Activated naive CD8-positive, alpha-beta T cell treated with anti-CD3 and anti-CD28 coated beads for 36 hours (primary cell): ENCODE measurements at regions not wholly inside any gene's neighbourhood (a gene's known extent, or its start where the extent isn't known, plus 50 kb on each side); places are given as distances from the start of the nearest gene placed in this dataset.

Experiments
- DNase-seq: peaks from one replicate; pipeline ENCODE4 v3.0.0; 2021
- H3K27ac Mint-ChIP-seq: one replicate; pipeline ENCODE4 v1.8.0; 2022; ENCODE audit warnings: mild to moderate bottlenecking, moderate library complexity, mixed read lengths
- H3K27me3 Mint-ChIP-seq: one replicate; pipeline ENCODE4 v1.8.0; 2022; ENCODE audit warnings: mild to moderate bottlenecking, mixed read lengths
- H3K36me3 Mint-ChIP-seq: one replicate; pipeline ENCODE4 v1.8.0; 2021; ENCODE audit warnings: mild to moderate bottlenecking, mixed read lengths
- H3K4me1 Mint-ChIP-seq: one replicate; pipeline ENCODE4 v1.8.0; 2021; ENCODE audit warnings: mixed read lengths
- H3K4me3 Mint-ChIP-seq: one replicate; pipeline ENCODE4 v1.8.0; 2022; ENCODE audit warnings: mild to moderate bottlenecking, moderate library complexity, mixed read lengths
- H3K9me3 Mint-ChIP-seq: one replicate; pipeline ENCODE4 v1.8.0; 2022; ENCODE audit warnings: mixed read lengths

- H3K27ac Mint-ChIP-seq = no peak overlapping the region
- H3K4me3 Mint-ChIP-seq = no peak overlapping the region
- no peaks in the 10 kb centered on the region for H3K4me1 Mint-ChIP-seq
- no peak for DNase-seq
- H3K9me3 Mint-ChIP-seq = no peaks in the 10 kb centered on the region
- no peaks in the 10 kb centered on the region for H3K27me3 Mint-ChIP-seq
- no peaks in the 10 kb centered on the region for H3K36me3 Mint-ChIP-seq
Observed at GRCh38 chr18:42274488-42275137, 319.6 kb downstream of the PIK3C3 start.

DNA sequence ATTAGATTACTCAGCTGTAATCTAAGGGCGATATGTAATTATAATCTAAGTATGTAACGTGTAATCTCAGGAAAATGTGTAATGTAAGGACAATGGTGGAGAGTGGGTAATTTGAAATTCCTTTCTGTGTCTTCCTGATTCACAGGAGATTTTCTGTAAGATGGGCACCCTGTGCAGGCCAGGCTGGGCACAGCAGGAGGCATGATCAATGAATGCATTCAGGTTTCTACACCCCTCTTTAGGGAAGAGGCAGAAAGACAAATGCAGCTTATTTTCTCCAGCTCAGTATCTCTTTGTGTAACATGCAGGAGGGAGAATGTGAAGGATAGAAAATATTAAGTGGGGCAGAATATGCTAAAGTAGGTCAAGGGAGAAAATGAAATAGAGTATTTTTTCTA lies 320.1 kb downstream of the PIK3C3 start:
- no peaks in the 10 kb centered on the region for H3K4me1 Mint-ChIP-seq
- no peaks in the 10 kb centered on the region for H3K9me3 Mint-ChIP-seq
- H3K27me3 Mint-ChIP-seq = no peaks in the 10 kb centered on the region
- no peak overlapping the region for H3K4me3 Mint-ChIP-seq
- no peak for DNase-seq
- no peak overlapping the region for H3K27ac Mint-ChIP-seq
- no peaks in the 10 kb centered on the region for H3K36me3 Mint-ChIP-seq

- no peaks in the 10 kb centered on the region for H3K27me3 Mint-ChIP-seq
- no peak overlapping the region for H3K27ac Mint-ChIP-seq
- no peaks in the 10 kb centered on the region for H3K36me3 Mint-ChIP-seq
- no peak overlapping the region for H3K4me3 Mint-ChIP-seq
- no peak for DNase-seq
- H3K4me1 Mint-ChIP-seq = no peaks in the 10 kb centered on the region
- no peaks in the 10 kb centered on the region for H3K9me3 Mint-ChIP-seq
Observed at GRCh38 chr18:42275949-42276730, 321.1 kb downstream of the PIK3C3 start.

GRCh38 chr18:42281124-42281523 lies 326.1 kb downstream of the PIK3C3 start:
- Mint-ChIP-seq H3K9me3 (no peaks in the 10 kb centered on the region), H3K4me3 (no peak overlapping the region), H3K36me3 (no peaks in the 10 kb centered on the region), H3K4me1 (no peaks in the 10 kb centered on the region), H3K27ac (no peak overlapping the region), H3K27me3 (no peaks in the 10 kb centered on the region)
- no peak for DNase-seq

- no peak overlapping the region for H3K4me3 Mint-ChIP-seq
- DNase-seq = no peak
- no peaks in the 10 kb centered on the region for H3K4me1 Mint-ChIP-seq
- no peak overlapping the region for H3K27ac Mint-ChIP-seq
- no peaks in the 10 kb centered on the region for H3K27me3 Mint-ChIP-seq
- H3K36me3 Mint-ChIP-seq = no peaks in the 10 kb centered on the region
- no peaks in the 10 kb centered on the region for H3K9me3 Mint-ChIP-seq
Observed at GRCh38 chr18:42281851-42282250, 326.8 kb downstream of the PIK3C3 start.

DNA sequence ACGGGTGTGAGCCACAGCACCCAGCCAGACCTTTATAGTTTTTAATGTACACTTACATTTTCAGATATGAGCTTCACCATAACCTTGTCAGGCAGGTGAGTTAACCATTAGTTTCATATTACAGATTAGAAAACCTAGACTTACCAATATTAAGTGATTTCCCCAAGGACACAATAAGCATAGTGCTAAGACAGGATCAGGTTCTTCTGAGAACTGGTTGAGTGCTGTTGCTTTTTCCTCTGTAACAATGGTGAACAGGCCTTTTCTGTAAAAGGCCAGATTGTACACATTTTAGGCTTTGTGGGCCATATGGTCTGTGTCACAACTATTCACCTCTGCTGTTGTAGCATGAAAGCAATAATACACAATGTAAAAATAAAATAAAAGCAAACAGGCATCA lies 332.0 kb downstream of the PIK3C3 start:
- Mint-ChIP-seq H3K4me1 (no peaks in the 10 kb centered on the region), H3K36me3 (no peaks in the 10 kb centered on the region), H3K27ac (no peak overlapping the region), H3K9me3 (no peaks in the 10 kb centered on the region), H3K4me3 (no peak overlapping the region), H3K27me3 (no peaks in the 10 kb centered on the region)
- no peak for DNase-seq

GRCh38 chr18:42288129-42288528 lies 333.1 kb downstream of the PIK3C3 start:
- Mint-ChIP-seq H3K4me1 (no peaks in the 10 kb centered on the region), H3K27me3 (no peaks in the 10 kb centered on the region), H3K9me3 (peaks cover 5% of the 10 kb centered on the region), H3K4me3 (no peak overlapping the region), H3K36me3 (no peaks in the 10 kb centered on the region), H3K27ac (no peak overlapping the region)
- DNase-seq = no peak

DNA sequence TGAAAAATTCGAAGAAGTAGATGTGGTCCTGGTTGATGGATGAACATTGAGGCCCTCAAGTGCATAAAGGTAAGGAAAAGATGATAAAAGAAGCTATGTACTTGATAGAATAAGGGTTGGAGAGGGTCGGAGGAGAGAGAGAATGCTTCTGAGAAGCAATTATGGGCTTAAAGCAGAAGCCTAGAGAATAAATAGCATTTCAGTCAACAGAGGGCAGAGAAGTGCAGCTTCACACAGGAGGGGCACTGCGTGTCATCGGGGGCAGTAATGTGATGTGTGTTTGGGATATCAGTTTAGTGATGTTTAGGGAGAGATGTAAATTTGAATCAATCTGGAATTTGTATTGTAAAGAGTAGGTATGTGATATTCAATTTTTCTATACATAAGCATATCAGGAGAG lies 334.5 kb downstream of the PIK3C3 start:
- no peak for DNase-seq
- no peak overlapping the region for H3K27ac Mint-ChIP-seq
- no peaks in the 10 kb centered on the region for H3K4me1 Mint-ChIP-seq
- H3K9me3 Mint-ChIP-seq = peaks cover 5% of the 10 kb centered on the region
- no peak overlapping the region for H3K4me3 Mint-ChIP-seq
- no peaks in the 10 kb centered on the region for H3K36me3 Mint-ChIP-seq
- no peaks in the 10 kb centered on the region for H3K27me3 Mint-ChIP-seq

DNA sequence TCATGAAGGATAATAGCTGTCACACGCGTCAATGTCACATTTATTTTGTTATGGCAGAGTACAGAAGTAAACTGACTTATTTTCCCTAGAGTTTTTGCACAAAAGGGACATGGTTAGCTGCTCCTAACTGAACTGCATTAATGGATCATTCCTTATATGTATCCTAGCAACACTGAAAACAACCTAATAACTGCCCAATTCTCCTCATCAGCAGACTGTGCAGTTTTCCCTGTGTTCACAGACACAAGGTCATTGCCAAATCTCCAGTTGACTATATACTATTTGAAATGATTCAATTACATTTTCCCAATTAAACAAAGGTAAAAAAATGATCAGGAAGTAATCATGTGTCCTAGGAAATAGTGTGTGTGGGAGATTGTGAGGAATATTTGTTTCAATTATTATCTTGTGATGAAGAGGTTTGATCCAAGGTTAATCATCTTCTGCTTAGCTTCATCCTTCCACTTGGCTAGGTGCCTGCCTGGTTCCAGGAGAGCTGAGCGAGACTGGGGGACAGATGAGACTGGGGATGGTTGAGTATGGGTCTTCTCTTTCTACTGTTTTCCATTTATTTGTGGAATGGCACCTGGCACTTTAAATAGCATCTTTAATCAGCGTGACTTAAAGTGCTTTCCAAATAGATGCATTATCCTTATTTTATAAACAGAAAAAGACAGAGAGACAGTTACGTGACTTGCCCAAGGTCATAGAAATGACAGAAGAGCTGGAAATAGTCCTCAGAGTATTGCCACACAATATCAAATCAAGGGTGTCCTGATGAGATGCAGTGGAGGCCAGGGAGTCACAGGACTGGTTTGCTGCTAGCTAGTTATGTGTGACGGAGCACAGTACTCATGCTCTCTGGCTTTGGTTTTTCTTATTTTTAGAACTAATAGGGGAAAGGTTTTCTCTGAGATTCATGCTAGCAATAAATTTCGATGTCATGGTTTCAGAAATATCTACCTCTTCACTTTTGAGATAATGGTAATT lies 335.6 kb downstream of the PIK3C3 start:
- Mint-ChIP-seq H3K9me3 (peaks cover 5% of the 10 kb centered on the region), H3K4me3 (no peak overlapping the region), H3K27me3 (no peaks in the 10 kb centered on the region), H3K27ac (no peak overlapping the region), H3K4me1 (no peaks in the 10 kb centered on the region), H3K36me3 (no peaks in the 10 kb centered on the region)
- DNase-seq = no peak

GRCh38 chr18:42292654-42293053 lies 337.6 kb downstream of the PIK3C3 start:
- no peak for DNase-seq
- no peaks in the 10 kb centered on the region for H3K27me3 Mint-ChIP-seq
- H3K4me1 Mint-ChIP-seq = no peaks in the 10 kb centered on the region
- no peak overlapping the region for H3K4me3 Mint-ChIP-seq
- peaks cover 5% of the 10 kb centered on the region for H3K9me3 Mint-ChIP-seq
- H3K27ac Mint-ChIP-seq = no peak overlapping the region
- no peaks in the 10 kb centered on the region for H3K36me3 Mint-ChIP-seq

DNA sequence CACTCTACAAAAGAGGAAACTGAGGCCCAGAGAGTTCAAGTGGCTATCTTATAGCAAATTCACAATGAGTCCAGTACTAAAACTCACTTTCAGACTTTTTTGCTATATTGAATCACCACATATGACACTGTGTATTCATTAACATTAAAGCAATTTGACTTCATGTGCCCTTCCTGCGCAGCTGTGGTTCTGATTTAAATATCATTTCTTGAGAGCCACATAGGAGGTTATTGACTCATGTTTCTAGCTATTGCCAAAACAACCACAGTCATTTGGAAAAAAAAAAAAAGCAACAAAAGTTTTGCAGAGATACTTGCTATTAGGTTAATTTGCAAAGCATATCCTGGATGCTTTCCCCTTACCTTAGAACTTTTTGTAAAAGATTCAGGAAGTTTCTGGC lies 341.2 kb downstream of the PIK3C3 start:
- Mint-ChIP-seq H3K27ac (no peak overlapping the region), H3K36me3 (no peaks in the 10 kb centered on the region), H3K4me3 (no peak overlapping the region), H3K27me3 (peaks cover 5% of the 10 kb centered on the region), H3K9me3 (peaks cover 5% of the 10 kb centered on the region), H3K4me1 (no peaks in the 10 kb centered on the region)
- no peak for DNase-seq

DNA sequence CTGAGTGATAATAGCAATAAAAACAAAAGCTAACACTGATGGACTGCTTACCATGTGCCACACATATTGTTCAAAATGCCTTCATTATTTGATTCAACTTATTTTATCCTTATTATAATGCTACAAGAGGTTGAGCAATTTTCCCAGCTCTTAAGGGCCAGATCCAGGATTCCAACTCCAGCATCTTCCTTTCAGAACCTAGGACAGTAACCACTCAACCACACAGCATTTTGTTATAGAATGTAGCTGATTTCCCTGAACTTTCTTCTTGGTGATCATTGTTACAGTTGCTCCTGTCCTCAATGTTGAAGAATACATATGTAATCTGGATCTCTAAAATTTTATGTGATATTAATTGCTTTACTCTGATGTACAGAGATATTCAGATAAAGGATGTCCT lies 341.7 kb downstream of the PIK3C3 start:
- Mint-ChIP-seq H3K9me3 (peaks cover 5% of the 10 kb centered on the region), H3K4me3 (no peak overlapping the region), H3K36me3 (no peaks in the 10 kb centered on the region), H3K4me1 (no peaks in the 10 kb centered on the region), H3K27ac (no peak overlapping the region), H3K27me3 (peaks cover 5% of the 10 kb centered on the region)
- no peak for DNase-seq

DNA sequence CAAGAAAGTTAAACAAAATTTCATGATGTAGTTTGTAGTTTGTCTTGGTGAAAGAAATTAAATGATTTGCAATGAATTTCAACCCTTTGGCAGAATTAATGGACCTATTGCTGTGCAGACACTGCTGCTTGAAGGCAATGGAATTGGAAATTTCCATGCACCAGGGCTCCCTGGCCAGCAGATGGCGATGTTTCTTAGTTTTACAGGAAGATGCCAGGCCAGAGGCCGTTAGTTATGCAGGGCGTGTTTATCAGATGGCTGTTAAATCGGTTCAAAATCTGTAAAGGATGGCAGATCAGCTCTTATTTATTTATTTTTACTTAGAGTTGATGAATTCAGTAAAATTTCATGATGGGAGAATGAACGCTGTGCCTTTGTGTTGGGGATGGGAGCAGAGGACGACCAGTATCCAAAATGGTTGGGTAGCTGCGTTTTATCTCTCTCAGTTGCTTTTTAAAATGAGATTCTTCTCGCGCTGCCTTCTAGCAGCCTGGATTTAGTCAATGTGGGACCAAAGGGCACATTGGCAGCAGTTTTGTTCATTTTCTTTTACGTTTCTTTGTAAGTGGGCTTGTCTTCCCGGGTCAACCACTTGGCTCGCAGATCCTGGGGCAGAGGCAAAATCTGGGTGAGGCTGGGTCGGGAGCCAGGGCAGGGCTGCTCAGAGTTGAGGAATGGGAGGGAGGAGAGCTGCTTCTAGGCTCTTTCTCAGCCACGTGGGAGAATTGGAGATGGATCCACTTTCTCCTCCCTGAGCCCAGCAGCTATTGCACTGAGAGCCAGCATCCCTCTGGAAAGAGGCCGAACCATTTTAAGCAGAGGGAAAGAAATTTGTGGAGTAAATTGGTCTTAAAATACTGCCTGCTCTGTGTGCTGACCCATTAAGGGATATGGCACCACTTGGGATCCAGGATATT lies 344.0 kb downstream of the PIK3C3 start:
- no peaks in the 10 kb centered on the region for H3K36me3 Mint-ChIP-seq
- no peak overlapping the region for H3K4me3 Mint-ChIP-seq
- DNase-seq = peak; percentile 46
- H3K4me1 Mint-ChIP-seq = no peaks in the 10 kb centered on the region
- H3K9me3 Mint-ChIP-seq = no peaks in the 10 kb centered on the region
- H3K27me3 Mint-ChIP-seq = peaks cover 5% of the 10 kb centered on the region
- no peak overlapping the region for H3K27ac Mint-ChIP-seq

- H3K27ac Mint-ChIP-seq = no peak overlapping the region
- no peak for DNase-seq
- H3K4me3 Mint-ChIP-seq = no peak overlapping the region
- H3K36me3 Mint-ChIP-seq = no peaks in the 10 kb centered on the region
- peaks cover 2% of the 10 kb centered on the region for H3K9me3 Mint-ChIP-seq
- no peaks in the 10 kb centered on the region for H3K27me3 Mint-ChIP-seq
- H3K4me1 Mint-ChIP-seq = no peaks in the 10 kb centered on the region
Observed at GRCh38 chr18:42305869-42306593, 351.0 kb downstream of the PIK3C3 start.
